NCI-H82 treated with DMSO at 0.1 percent for 48 hours (cell line): ENCODE measurements at regions not wholly inside any gene's neighbourhood (a gene's known extent, or its start where the extent isn't known, plus 50 kb on each side); places are given as distances from the start of the nearest gene placed in this dataset.

Experiments used
- DNase-seq: peaks from one replicate; lab custom pipeline; 2025; ENCODE audit not compliant: unreplicated experiment; lab: John Stamatoyannopoulos, UW

GRCh38 chr13:50352720-50353480, 337.7 kb downstream of the KCNRG start:
- DNase-seq: no peak

- no peak for DNase-seq
These were observed 338.6 kb downstream of the KCNRG start for GRCh38 chr13:50353651-50354415.

- DNase-seq: no peak
These were observed 340.6 kb downstream of the KCNRG start for GRCh38 chr13:50355797-50356196.

- no peak for DNase-seq
These were observed 341.9 kb downstream of the KCNRG start for GRCh38 chr13:50357136-50357535.

GRCh38 chr13:50357586-50358118, 342.4 kb downstream of the KCNRG start:
- DNase-seq: no peak

GRCh38 chr13:50358231-50359040, 343.2 kb downstream of the KCNRG start:
- DNase-seq: no peak

- DNase-seq: no peak
These were observed 343.8 kb downstream of the KCNRG start for GRCh38 chr13:50359041-50359367.

GRCh38 chr13:50359779-50360178, 344.5 kb downstream of the KCNRG start:
- no peak for DNase-seq

- DNase-seq: no peak
These were observed 345.4 kb downstream of the KCNRG start for GRCh38 chr13:50360637-50361036.

GRCh38 chr13:50361282-50361681, 346.0 kb downstream of the KCNRG start:
- DNase-seq: no peak

- DNase-seq: no peak
These were observed 350.5 kb downstream of the KCNRG start for GRCh38 chr13:50365408-50366391.

- peak; percentile 55 for DNase-seq
These were observed 351.4 kb downstream of the KCNRG start for GRCh38 chr13:50366488-50367174.

GRCh38 chr13:50369646-50370045, 354.4 kb downstream of the KCNRG start:
- no peak for DNase-seq

- DNase-seq: no peak
These were observed 355.2 kb downstream of the KCNRG start for GRCh38 chr13:50370303-50370950.

- no peak for DNase-seq
These were observed 359.3 kb downstream of the KCNRG start for GRCh38 chr13:50374517-50374916.

- no peak for DNase-seq
These were observed 360.5 kb downstream of the KCNRG start for GRCh38 chr13:50375792-50376191.

GRCh38 chr13:50376895-50377575, 361.8 kb downstream of the KCNRG start:
- DNase-seq: peak; percentile 59

GRCh38 chr13:50377726-50378270, 362.6 kb downstream of the KCNRG start:
- DNase-seq: peak; percentile 44
